ENCODE measurements at regions not wholly inside any gene's neighbourhood (a gene's known extent, or its start where the extent isn't known, plus 50 kb on each side); places are given as distances from the start of the nearest gene placed in this dataset.

DNA sequence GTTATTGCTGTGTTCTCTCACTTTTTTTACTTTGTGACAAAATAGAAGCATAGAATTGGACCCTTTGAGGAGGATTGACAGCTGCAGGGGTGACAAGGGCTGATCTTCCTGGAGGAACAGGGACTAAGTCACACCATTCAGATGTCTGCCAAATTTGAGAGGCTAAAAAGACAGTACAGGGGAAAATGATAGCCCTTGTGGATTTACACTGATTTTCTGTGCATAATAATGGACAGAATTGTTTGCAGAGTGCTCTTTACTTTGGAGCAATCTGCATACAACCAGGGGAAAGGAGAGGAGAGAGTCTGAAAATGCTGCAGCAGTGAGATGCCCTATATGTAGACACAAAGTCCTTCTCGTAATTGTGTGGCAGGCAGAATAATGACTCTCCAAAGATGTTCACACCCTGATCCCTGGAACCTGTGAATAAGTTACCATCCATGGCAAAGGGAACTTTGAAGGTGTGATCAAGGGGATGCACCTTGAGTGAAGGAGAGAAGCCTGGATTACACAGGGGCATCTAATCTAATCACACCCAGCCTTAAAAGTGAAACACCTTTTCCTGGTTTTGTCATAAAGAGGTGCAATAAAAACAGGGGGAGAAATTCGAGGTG, 221.4 kb upstream of the CPHXL start:
- H3K36me3 ChIP-seq (ENCODE audit: control insufficient read depth, insufficient read depth, low read length): no peaks in the 10 kb centered on the region
- ATAC-seq (no peak), DNase-seq (ENCODE audit: low read depth, low spot score) (no peak)
- H3K4me3 ChIP-seq (ENCODE audit: low read depth in 2 of 2, low read length in 2 of 2): no peak overlapping the region
- CTCF ChIA-PET: no interaction called here
- intact Hi-C loops (cut with micrococcal nuclease; ENCODE audit: unreplicated experiment): no loop called here
- no peak overlapping the region for H3K27ac ChIP-seq (ENCODE audit: low read length)
- in situ Hi-C loops (cut with HindIII; ENCODE audit: low pct_unique_long_range_greater_than_20kb, low sequenced_read_pairs): no loop called here
- H3K9me3 ChIP-seq (ENCODE audit: control insufficient read depth, insufficient read depth, low read depth, low read length): no peaks in the 10 kb centered on the region
- TF ChIP-seq TCF7L2 (IDR thresholded peaks at IDR 0.05; ENCODE audit: low read depth, low read length): no peak
- POLR2A ChIA-PET: no interaction called here
- no TSS peak for BruUV-seq (replicated peaks)
- no peaks in the 10 kb centered on the region for H3K27me3 ChIP-seq (ENCODE audit: control insufficient read depth, insufficient read depth, low read length)
- no peaks in the 10 kb centered on the region for H3K4me1 ChIP-seq (ENCODE audit: control insufficient read depth, insufficient read depth, low read length)

- Histone ChIP-seq H3K36me3 (ENCODE audit: control insufficient read depth, insufficient read depth, low read length) (no peaks in the 10 kb centered on the region), H3K4me3 (ENCODE audit: low read depth in 2 of 2, low read length in 2 of 2) (no peak overlapping the region), H3K9me3 (ENCODE audit: control insufficient read depth, insufficient read depth, low read depth, low read length) (no peaks in the 10 kb centered on the region), H3K4me1 (ENCODE audit: control insufficient read depth, insufficient read depth, low read length) (no peaks in the 10 kb centered on the region), H3K27ac (ENCODE audit: low read length) (no peak overlapping the region), H3K27me3 (ENCODE audit: control insufficient read depth, insufficient read depth, low read length) (no peaks in the 10 kb centered on the region)
- no peak for TF ChIP-seq CTCF (IDR thresholded peaks at IDR 0.05)
- TF ChIP-seq SIN3A (IDR thresholded peaks at IDR 0.05; ENCODE audit: borderline replicate concordance, insufficient read depth, low read depth, low read length): no peak
- no peak for TF ChIP-seq REST (IDR thresholded peaks at IDR 0.05; ENCODE audit: insufficient read depth in 1 of 2, low read depth in 2 of 2, low read length in 1 of 2)
- TF ChIP-seq TCF7L2 (IDR thresholded peaks at IDR 0.05; ENCODE audit: low read depth, low read length): no peak
- TF ChIP-seq POLR2AphosphoS5 (IDR thresholded peaks at IDR 0.05; ENCODE audit: low read depth, low read length): no peak
- no TSS peak for BruUV-seq (replicated peaks)
- ChIA-PET POLR2A (no interaction called here), CTCF (no interaction called here)
- in situ Hi-C loops (cut with HindIII; ENCODE audit: low pct_unique_long_range_greater_than_20kb, low sequenced_read_pairs) (no loop called here), intact Hi-C loops (cut with micrococcal nuclease; ENCODE audit: unreplicated experiment) (no loop called here)
- no peak for ATAC-seq
- DNase-seq (ENCODE audit: low read depth, low spot score): no peak
Measured at GRCh38 chr16:75948441-75948840, 222.2 kb upstream of the CPHXL start.

GRCh38 chr16:75948886-75949285, 222.6 kb upstream of the CPHXL start:
- no peak for TF ChIP-seq REST (IDR thresholded peaks at IDR 0.05; ENCODE audit: insufficient read depth in 1 of 2, low read depth in 2 of 2, low read length in 1 of 2)
- TF ChIP-seq POLR2AphosphoS5 (IDR thresholded peaks at IDR 0.05; ENCODE audit: low read depth, low read length): no peak
- no peak for TF ChIP-seq CTCF (IDR thresholded peaks at IDR 0.05)
- TF ChIP-seq TCF7L2 (IDR thresholded peaks at IDR 0.05; ENCODE audit: low read depth, low read length): no peak
- no peak for TF ChIP-seq SIN3A (IDR thresholded peaks at IDR 0.05; ENCODE audit: borderline replicate concordance, insufficient read depth, low read depth, low read length)
- in situ Hi-C loops (cut with HindIII; ENCODE audit: low pct_unique_long_range_greater_than_20kb, low sequenced_read_pairs) (no loop called here), intact Hi-C loops (cut with micrococcal nuclease; ENCODE audit: unreplicated experiment) (no loop called here)
- H3K36me3 ChIP-seq (ENCODE audit: control insufficient read depth, insufficient read depth, low read length): no peaks in the 10 kb centered on the region
- DNase-seq (ENCODE audit: low read depth, low spot score) (no peak), ATAC-seq (no peak)
- no peak overlapping the region for H3K4me3 ChIP-seq (ENCODE audit: low read depth in 2 of 2, low read length in 2 of 2)
- no peak overlapping the region for H3K27ac ChIP-seq (ENCODE audit: low read length)
- no peaks in the 10 kb centered on the region for H3K27me3 ChIP-seq (ENCODE audit: control insufficient read depth, insufficient read depth, low read length)
- ChIA-PET CTCF (no interaction called here), POLR2A (no interaction called here)
- no peaks in the 10 kb centered on the region for H3K9me3 ChIP-seq (ENCODE audit: control insufficient read depth, insufficient read depth, low read depth, low read length)
- no TSS peak for BruUV-seq (replicated peaks)
- H3K4me1 ChIP-seq (ENCODE audit: control insufficient read depth, insufficient read depth, low read length): no peaks in the 10 kb centered on the region
